GM23338 (cell line): ENCODE measurements at regions not wholly inside any gene's neighbourhood (a gene's known extent, or its start where the extent isn't known, plus 50 kb on each side); places are given as distances from the start of the nearest gene placed in this dataset.

ENCODE experiments used
- CTCF ChIP-seq, 2 experiments: fragments of 200-600 bp in 1 of 2; sonication (generic) in 1 of 2; conservative IDR thresholded peaks; 2 replicates each; pipeline versions ENCODE4 v1.5.1 to v1.6.1; 2016 to 2017; ENCODE audit warnings: antibody characterized with exemption in 2 of 2, low read depth in 2 of 2, mild to moderate bottlenecking in 2 of 2, moderate library complexity in 1 of 2
- EZH2 ChIP-seq: fragments of 200-600 bp; sonication (generic); IDR thresholded peaks from one replicate; pipeline ENCODE4 v1.8.0; 2017; ENCODE audit warnings: antibody characterized with exemption, mild to moderate bottlenecking, low read depth; ENCODE audit not compliant: unreplicated experiment
- EZH2phosphoT487 ChIP-seq: fragments of 200-600 bp; sonication (generic); IDR thresholded peaks from one replicate; pipeline ENCODE4 v1.8.1; 2018; ENCODE audit warnings: antibody characterized with exemption; ENCODE audit not compliant: unreplicated experiment
- POLR2AphosphoS5 ChIP-seq: IDR thresholded peaks from 2 replicates; pipeline ENCODE4 v1.6.1; 2016; ENCODE audit warnings: antibody characterized with exemption, low read depth
- TF ChIP-seq, protein P1 (sequence below): IDR thresholded peaks from one replicate; pipeline ENCODE4 v1.6.1; 2018; ENCODE audit warnings: antibody characterized with exemption; ENCODE audit not compliant: unreplicated experiment

- TF ChIP-seq CTCF (conservative IDR thresholded peaks at IDR 0.05; ENCODE audit: low read depth in 2 of 2) (no peak), EZH2phosphoT487 (no peak), POLR2AphosphoS5 (no peak), EZH2 (no peak)
- TF ChIP-seq, protein P1, sequence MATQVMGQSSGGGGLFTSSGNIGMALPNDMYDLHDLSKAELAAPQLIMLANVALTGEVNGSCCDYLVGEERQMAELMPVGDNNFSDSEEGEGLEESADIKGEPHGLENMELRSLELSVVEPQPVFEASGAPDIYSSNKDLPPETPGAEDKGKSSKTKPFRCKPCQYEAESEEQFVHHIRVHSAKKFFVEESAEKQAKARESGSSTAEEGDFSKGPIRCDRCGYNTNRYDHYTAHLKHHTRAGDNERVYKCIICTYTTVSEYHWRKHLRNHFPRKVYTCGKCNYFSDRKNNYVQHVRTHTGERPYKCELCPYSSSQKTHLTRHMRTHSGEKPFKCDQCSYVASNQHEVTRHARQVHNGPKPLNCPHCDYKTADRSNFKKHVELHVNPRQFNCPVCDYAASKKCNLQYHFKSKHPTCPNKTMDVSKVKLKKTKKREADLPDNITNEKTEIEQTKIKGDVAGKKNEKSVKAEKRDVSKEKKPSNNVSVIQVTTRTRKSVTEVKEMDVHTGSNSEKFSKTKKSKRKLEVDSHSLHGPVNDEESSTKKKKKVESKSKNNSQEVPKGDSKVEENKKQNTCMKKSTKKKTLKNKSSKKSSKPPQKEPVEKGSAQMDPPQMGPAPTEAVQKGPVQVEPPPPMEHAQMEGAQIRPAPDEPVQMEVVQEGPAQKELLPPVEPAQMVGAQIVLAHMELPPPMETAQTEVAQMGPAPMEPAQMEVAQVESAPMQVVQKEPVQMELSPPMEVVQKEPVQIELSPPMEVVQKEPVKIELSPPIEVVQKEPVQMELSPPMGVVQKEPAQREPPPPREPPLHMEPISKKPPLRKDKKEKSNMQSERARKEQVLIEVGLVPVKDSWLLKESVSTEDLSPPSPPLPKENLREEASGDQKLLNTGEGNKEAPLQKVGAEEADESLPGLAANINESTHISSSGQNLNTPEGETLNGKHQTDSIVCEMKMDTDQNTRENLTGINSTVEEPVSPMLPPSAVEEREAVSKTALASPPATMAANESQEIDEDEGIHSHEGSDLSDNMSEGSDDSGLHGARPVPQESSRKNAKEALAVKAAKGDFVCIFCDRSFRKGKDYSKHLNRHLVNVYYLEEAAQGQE, result no peak
These were observed 151.5 kb upstream of the PHACTR3 start for GRCh38 chr20:59452856-59453255.
